Tibial artery (tissue), 4 donors: ENCODE measurements at regions not wholly inside any gene's neighbourhood (a gene's known extent, or its start where the extent isn't known, plus 50 kb on each side); places are given as distances from the start of the nearest gene placed in this dataset.

Experiments used
- DNase-seq, 2 donors: peaks; one replicate each; pipeline ENCODE4 v3.0.0-alpha.2; 2019
- H3K27ac ChIP-seq, 2 donors: fragments of 200-600 bp; sonication (generic) in 1 of 2; 1 replicate in 1 of 2; 2 replicates in 1 of 2; pipeline ENCODE4 v1.5.1; 2018 to 2019; ENCODE audit warnings: mild to moderate bottlenecking in 1 of 2
- H3K27me3 ChIP-seq, 2 donors: fragments of 200-600 bp; sonication (generic) in 1 of 2; one replicate each; pipeline versions ENCODE4 v1.5.1 to v1.6.0; 2016 to 2019
- H3K36me3 ChIP-seq, 3 donors: fragments of 200-600 bp; sonication (generic) in 2 of 3; one replicate each; pipeline ENCODE4 v1.5.1; 2016 to 2019; ENCODE audit warnings: mild to moderate bottlenecking in 2 of 3
- H3K4me1 ChIP-seq, 4 donors: fragments of 200-600 bp; sonication (generic) in 2 of 4; 1 replicate in 3 of 4; 2 replicates in 1 of 4; pipeline ENCODE4 v1.5.1; 2016 to 2019
- H3K4me3 ChIP-seq, 2 donors: fragments of 200-600 bp; sonication (generic) in 1 of 2; 1 replicate in 1 of 2; 2 replicates in 1 of 2; pipeline ENCODE4 v1.5.1; 2018 to 2019; ENCODE audit warnings: mild to moderate bottlenecking in 2 of 2
- H3K9me3 ChIP-seq, 3 donors: fragments of 200-600 bp; sonication (generic) in 1 of 3; one replicate each; pipeline ENCODE4 v1.5.1; 2016 to 2019
- CTCF ChIP-seq, 2 experiments: fragments of 200-600 bp in 1 of 2; fragments of 450-650 bp in 1 of 2; IDR thresholded peaks; one replicate each; pipeline ENCODE4 v1.5.1; 2017 to 2019; ENCODE audit warnings: antibody characterized with exemption in 2 of 2, mild to moderate bottlenecking in 1 of 2, moderate library complexity in 1 of 2
- intact Hi-C: fragments of 100-400 bp; cut with DNase I; formaldehyde crosslinking; loops from one replicate; pipeline ENCODE4 v1.15.0; 2023; ENCODE audit warnings: low total_unique reads

- peaks cover 0 to 11% (median 3%) of the 10 kb centered on the region in 4 donors for H3K4me1 ChIP-seq
- no peak overlapping the region for H3K27ac ChIP-seq
- no peak overlapping the region for H3K4me3 ChIP-seq
- no peak for DNase-seq
- H3K36me3 ChIP-seq: no peaks in the 10 kb centered on the region
- no peaks in the 10 kb centered on the region for H3K9me3 ChIP-seq
- no peak for TF ChIP-seq CTCF (IDR thresholded peaks at IDR 0.05)
- H3K27me3 ChIP-seq: no peaks in the 10 kb centered on the region
- intact Hi-C loops: no loop called here
These were observed 328.1 kb downstream of the SLITRK5 start for GRCh38 chr13:87999240-87999700.

- Histone ChIP-seq H3K36me3 (no peaks in the 10 kb centered on the region), H3K27me3 (no peaks in the 10 kb centered on the region), H3K27ac (no peak overlapping the region), H3K4me3 (no peak overlapping the region), H3K4me1 (peaks cover 0 to 11% (median 3%) of the 10 kb centered on the region in 4 donors), H3K9me3 (no peaks in the 10 kb centered on the region)
- intact Hi-C loops: no loop called here
- DNase-seq: no peak
- no peak for TF ChIP-seq CTCF (IDR thresholded peaks at IDR 0.05)
These were observed 328.6 kb downstream of the SLITRK5 start for GRCh38 chr13:87999788-88000187.

- Histone ChIP-seq H3K36me3 (no peaks in the 10 kb centered on the region), H3K27ac (no peak overlapping the region)
- intact Hi-C loops: no loop called here
These were observed 329.1 kb downstream of the SLITRK5 start for GRCh38 chr13:88000239-88000638.

GRCh38 chr13:88000787-88001186 lies 329.6 kb downstream of the SLITRK5 start:
- intact Hi-C loops: no loop called here
- Histone ChIP-seq H3K27me3 (no peaks in the 10 kb centered on the region), H3K9me3 (no peaks in the 10 kb centered on the region), H3K4me1 (peaks cover 0 to 11% (median 3%) of the 10 kb centered on the region in 4 donors), H3K27ac (no peak overlapping the region), H3K36me3 (no peaks in the 10 kb centered on the region), H3K4me3 (no peak overlapping the region)
- DNase-seq: no peak
- TF ChIP-seq CTCF (IDR thresholded peaks at IDR 0.05): no peak

More at GRCh38 chr13:88000239-88000638, 329.1 kb downstream of the SLITRK5 start:
- Histone ChIP-seq H3K4me1 (peaks cover 0 to 11% (median 3%) of the 10 kb centered on the region in 4 donors), H3K4me3 (no peak overlapping the region), H3K27me3 (no peaks in the 10 kb centered on the region), H3K9me3 (no peaks in the 10 kb centered on the region)
- DNase-seq: no peak
- no peak for TF ChIP-seq CTCF (IDR thresholded peaks at IDR 0.05)

GRCh38 chr13:88005188-88005587 lies 334.0 kb downstream of the SLITRK5 start:
- Histone ChIP-seq H3K4me1 (no peaks in the 10 kb centered on the region), H3K27ac (no peak overlapping the region), H3K36me3 (no peaks in the 10 kb centered on the region), H3K27me3 (no peaks in the 10 kb centered on the region), H3K4me3 (no peak overlapping the region), H3K9me3 (no peaks in the 10 kb centered on the region)
- no peak for DNase-seq
- no peak for TF ChIP-seq CTCF (IDR thresholded peaks at IDR 0.05)
- intact Hi-C loops: no loop called here

GRCh38 chr13:88014527-88014926 lies 343.4 kb downstream of the SLITRK5 start:
- no peaks in the 10 kb centered on the region for H3K36me3 ChIP-seq
- H3K27me3 ChIP-seq: no peaks in the 10 kb centered on the region
- TF ChIP-seq CTCF (IDR thresholded peaks at IDR 0.05): no peak
- no peak overlapping the region for H3K27ac ChIP-seq
- intact Hi-C loops: no loop called here
- no peak overlapping the region for H3K4me3 ChIP-seq
- DNase-seq: no peak
- H3K9me3 ChIP-seq: no peaks in the 10 kb centered on the region
- H3K4me1 ChIP-seq: no peaks in the 10 kb centered on the region
